HG02763 (cell line): ENCODE measurements at regions not wholly inside any gene's neighbourhood (a gene's known extent, or its start where the extent isn't known, plus 50 kb on each side); places are given as distances from the start of the nearest gene placed in this dataset.
"Not testable (repeated sequence)": the region's sequence is repeated elsewhere in the genome, so short reads cannot be mapped to it uniquely, and the experiment has no call there.

Source experiments
- ATAC-seq: cut with Tn5 transposase; IDR thresholded peaks from one replicate; pipeline ENCODE4 v1.9.1; 2021; ENCODE audit warnings: mild to moderate bottlenecking, moderate library complexity; ENCODE audit not compliant: unreplicated experiment

DNA sequence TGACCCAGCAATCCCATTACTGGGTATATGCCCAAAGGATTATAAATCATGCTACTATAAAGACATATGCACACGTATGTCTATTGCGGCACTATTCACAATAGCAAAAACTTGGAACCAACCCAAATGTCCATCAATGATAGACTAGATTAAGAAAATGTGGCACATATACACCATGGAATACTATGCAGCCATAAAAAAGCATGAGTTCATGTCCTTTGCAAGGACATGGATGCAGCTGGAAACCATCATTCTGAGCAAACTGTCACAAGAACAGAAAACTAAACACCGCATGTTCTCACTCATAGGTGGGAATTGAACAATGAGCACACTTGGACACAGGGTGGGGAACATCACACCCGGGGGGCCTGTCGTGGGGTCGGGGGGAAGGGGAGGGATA is 80.1 kb upstream of the TMEM170B start:
- not testable (repeated sequence) for ATAC-seq

- not testable (repeated sequence) for ATAC-seq
Measured at GRCh38 chr6:11452106-11452505, 85.4 kb upstream of the TMEM170B start.

DNA sequence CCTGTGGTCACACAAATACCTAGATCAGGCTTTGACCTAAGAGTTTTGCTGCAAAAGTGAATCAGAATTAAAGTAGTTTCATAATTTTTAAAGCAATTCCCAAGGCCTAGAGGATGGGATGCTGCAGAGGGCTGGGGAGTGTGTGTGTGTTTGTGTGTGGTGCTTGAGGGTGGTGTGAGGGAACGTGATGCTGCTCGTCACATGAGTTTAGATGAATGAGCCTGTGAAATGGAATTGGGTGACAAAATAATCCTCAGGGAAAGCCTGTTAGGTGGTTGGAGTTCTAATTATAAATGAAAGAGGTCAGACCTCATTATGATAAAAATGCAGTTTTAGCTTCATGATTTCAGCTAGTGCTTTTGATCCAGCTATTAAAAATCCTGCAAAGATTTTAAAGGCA is 87.5 kb upstream of the TMEM170B start:
- no peak for ATAC-seq

DNA sequence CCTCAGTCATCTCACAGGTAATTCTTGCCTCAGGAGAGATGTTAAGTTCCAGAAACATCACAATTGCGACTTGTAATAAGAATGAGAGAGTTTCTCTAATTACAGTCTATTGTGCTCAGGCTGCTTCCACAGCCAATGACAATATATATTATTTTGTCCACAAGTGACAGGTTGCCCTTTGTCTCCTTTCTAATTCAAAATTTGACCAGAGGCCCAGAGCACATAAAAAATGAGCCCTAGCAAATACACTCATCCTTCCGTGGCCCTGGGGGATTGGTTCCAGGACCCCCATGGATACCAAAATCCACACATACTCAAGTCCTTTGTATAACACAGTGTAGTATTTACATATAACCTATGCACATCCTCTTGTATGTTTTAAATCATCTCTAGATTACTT is 88.1 kb upstream of the TMEM170B start:
- no peak for ATAC-seq

GRCh38 chr6:11448038-11448437 is 89.5 kb upstream of the TMEM170B start:
- no peak for ATAC-seq

DNA sequence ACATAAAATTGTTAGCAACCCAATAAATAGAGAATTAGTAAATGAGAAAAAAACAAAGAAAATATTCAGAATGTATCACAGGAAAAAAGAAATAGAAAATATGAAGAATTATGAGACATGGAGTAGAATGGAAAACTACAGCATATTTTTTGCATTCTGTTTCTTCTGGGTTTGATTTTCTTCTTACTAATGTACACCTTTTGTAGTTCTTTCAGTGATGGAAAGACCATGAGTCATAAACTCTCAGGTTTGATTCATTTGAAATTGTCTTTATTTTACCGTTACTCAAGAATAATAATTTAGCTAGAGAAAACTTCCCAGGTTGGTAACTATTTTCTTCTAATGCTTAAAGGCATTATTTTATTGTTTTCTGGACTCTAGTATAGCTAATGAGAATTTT is 90.3 kb upstream of the TMEM170B start:
- ATAC-seq: no peak

DNA sequence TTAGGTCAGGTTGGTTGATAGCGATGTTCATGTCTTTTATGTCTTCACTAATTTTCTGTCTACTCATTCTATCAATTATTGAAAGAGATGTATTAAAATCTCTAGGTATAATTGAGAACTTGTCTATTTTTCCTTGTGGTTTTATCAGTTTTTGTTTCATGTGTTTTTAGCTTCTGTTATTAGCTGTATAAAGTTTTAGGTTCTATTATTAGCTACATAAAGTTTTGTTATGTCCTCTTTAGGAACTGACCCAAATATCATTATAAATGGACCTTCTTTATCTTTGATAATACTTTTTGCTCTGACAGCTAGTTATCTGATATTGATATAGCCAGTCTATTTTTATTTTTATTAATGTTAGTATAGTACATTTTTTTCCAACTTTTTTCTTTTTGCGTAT is 92.4 kb upstream of the TMEM170B start:
- ATAC-seq: no peak

DNA sequence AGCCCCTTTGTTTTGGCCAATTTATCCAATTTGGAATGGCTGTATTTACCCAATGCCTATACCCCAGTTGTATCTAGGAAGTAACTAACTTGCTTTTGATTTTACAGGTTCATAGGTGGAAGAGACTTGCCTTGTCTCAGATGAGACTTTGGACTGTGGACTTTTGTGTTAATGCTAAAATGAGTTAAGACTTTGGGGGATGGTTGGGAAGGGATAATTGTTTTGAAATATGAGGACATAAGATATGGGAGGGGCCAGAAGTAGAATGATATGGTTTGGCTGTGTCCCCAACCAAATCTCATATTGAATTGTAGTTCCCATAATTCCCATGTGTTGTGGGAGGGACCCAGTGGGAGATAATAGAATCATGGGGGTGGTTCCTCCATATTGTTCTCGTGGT is 94.4 kb upstream of the TMEM170B start:
- ATAC-seq: not testable (repeated sequence)

DNA sequence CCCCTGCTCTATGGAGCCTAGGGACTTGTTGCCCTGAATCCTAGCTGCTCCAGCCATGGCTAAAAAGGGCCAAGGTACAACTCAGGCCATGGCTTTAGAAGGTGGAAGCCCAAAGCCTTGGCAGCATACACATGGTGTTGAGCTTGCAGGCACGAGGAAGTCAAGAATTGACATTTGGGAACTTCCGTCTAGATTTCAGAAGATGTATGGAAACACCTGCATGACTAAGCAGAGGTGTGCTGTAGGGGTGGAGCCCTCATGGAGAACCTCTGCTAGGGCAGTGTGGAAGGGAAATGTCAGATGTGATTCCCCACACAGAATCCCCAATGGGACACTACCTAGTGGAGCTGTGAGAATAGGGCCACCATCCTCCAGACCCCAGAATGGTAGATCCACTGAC is 95.1 kb upstream of the TMEM170B start:
- no peak for ATAC-seq

- ATAC-seq: no peak
Measured at GRCh38 chr6:11439876-11440275, 97.7 kb upstream of the TMEM170B start.

DNA sequence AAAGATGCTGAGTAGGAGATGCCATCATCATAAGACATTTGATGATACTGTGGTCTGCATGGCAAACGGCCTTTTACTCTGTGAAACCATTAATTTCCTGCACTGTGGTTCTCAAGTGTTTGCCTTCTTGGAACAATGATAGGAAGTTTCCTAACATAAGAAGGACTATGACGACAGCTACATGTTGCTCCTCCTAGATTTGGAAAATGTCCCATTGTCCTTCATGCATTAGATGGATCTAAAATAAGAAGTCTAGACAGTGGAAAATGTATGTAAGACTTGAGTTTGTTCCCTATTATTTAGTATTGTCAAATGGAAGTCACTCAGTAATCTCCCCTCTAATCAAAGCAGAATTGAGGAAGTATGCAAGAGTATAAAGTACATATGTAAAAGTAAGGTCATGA is 98.5 kb upstream of the TMEM170B start:
- ATAC-seq: no peak

GRCh38 chr6:11437824-11438459 is 99.6 kb upstream of the TMEM170B start:
- no peak for ATAC-seq

- ATAC-seq: no peak
Measured at GRCh38 chr6:11436508-11437096, 100.9 kb upstream of the TMEM170B start.

DNA sequence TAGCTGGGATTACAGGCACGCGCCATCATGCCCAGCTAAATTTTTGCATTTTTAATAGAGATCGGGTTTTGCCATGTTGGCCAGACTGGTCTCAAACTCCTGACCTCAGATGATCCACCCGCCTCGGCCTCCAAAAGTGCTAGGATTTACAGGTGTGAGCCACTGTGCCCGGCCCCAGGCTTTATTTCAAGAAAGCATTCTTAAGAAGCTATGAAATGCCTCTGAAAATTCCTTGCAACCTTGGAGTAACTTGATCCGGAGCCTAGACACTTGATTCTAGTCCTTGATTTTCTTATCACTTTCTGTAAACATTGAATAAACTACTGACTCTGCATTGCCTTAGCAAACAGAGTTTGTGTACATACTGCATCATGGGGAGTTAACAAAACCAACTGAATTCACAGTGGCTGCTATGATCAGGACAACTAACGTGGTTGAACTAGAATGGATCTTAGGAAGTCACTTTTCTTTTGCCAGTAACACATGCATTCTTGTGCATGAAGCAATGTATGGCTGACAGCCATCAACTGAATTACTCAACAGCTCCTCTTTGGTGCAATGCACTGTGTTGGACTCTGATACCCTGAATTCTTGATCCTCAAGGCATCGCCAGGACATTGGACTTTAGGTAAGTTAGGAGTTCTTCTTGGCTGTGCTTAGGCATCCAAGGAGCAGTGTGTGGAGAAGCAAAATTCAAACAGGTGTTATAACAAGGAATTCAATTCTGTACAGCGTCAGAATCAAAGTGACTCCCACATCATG is 102.8 kb upstream of the TMEM170B start:
- ATAC-seq: no peak

DNA sequence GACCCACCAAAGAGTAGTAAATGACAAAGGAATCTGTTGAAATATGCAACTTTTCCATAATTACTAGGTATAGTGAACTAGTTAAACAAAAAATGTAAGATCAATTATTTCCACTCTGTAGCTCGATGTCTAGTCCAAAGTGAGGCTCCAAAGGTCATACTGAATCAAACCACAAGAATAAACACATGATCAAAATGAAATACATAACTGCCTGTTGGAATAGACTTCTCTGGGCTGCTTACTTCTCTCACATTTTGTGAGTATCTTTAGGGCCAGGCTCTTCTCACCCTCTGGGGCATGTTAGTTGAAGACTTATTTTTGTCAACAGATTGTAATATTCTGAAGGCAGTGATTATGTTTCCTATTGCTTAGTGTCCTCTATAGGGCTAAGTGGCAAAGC is 103.7 kb upstream of the TMEM170B start:
- no peak for ATAC-seq

- ATAC-seq: no peak
Measured at GRCh38 chr6:11432713-11433450, 104.7 kb upstream of the TMEM170B start.

DNA sequence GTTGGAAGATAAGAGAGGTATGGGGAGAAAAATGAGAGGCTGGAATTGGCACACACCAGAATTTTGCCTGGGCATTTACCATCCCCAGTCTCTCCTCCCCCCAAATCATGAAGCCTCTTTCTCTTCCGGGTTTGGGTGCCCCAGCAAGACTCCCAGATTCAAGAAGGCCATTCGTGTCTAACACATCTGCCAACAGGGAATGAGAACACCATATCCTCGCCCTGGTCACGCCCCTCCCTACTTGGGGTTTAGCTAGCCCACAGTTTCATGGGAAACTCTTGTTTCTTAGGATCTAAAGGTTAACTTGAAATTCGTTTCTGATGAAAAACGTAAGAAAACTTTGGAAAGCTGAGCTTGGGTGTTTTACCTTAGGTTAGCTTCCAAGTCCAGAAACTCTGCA is 105.5 kb upstream of the TMEM170B start:
- ATAC-seq: no peak

GRCh38 chr6:11431455-11431937 is 106.1 kb upstream of the TMEM170B start:
- no peak for ATAC-seq

DNA sequence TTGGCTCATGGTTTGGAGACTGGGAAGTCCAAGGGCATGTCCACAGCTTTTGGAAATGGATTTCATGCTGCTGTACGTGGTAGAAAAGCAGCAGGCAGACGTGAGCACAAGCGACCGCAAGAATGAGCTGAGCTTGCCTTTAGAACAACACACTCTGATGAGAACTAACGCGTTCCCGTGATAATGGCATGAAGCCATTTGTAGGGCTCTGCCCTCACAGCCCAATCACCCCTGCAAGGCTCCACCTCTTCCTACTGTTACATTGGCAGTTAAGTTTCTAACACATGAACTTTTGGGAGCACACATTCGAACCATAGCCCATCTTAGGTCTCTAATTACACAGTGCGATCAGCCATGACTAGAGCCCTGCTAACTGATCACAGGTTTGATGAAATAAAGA is 107.5 kb upstream of the TMEM170B start:
- ATAC-seq: no peak

DNA sequence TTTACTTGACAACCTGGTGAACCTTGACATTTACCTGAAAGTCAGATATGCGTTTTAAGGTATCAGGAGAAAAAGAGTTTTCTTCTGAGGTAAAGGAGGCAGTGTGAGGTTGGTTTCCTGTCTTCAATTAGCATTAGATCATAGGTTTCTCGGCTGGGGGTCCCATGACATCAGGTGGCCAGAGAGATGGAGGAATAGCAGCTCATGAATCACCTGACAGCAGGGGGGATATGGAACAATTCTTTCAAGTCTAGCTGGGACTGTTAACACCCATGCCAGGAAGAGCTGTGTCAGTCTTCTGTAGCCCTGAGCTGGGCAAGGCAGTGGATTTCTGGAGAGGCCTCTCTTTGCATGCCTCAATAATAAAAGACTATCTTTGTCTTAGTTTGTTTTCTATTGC is 108.0 kb upstream of the TMEM170B start:
- ATAC-seq: no peak

DNA sequence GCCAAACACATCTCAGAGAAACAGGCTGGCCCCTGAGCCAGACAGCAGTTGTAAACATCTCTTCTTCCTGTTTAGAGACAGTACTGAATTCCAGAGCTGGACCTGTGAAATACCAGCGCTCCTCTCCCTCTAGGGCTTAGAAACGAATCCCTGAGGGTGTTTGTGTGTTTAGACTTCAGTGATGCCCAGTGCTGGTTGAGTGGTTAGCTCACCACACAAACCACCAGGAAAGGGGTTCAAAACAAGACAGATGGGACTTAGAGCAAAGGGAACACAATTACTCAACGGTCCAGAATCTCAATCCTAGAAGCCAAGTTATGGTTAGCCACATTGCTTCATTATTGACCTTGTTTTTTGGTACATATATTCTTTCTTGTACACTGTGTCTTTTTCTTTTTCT is 108.7 kb upstream of the TMEM170B start:
- ATAC-seq: peak; percentile 52
